Medulla oblongata (tissue), 1 donor: ENCODE measurements at regions not wholly inside any gene's neighbourhood (a gene's known extent, or its start where the extent isn't known, plus 50 kb on each side); places are given as distances from the start of the nearest gene placed in this dataset.
A peak's percentile ranks its signal among the peaks of the same experiment; 100 is the strongest.

ENCODE experiments used
- DNase-seq: peaks from one replicate; pipeline ENCODE4 v3.0.0-alpha.2; 2015; ENCODE audit errors: extremely low spot score

GRCh38 chr2:217444932-217445331 lies 557.9 kb downstream of the TNS1 start:
- DNase-seq = no peak

DNA sequence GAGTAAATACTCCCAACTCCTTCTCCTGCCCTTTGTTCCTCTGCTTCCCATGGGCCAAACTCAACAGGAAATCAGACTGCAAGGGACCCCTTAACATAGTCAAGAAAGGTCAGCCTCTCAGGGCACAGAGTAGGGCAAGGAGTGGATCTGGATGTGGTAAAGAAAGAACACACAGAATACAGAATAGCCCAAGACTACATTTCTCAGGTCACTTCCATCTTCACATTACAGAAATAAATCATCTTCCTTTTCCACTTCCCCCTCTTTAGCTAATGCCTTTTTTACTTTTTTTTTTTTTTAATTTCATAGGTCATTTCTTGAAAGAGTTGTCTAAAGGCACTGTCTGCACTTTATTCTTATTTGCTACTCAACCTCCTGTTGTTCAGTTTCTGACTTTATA lies 558.3 kb downstream of the TNS1 start:
- DNase-seq = no peak

GRCh38 chr2:217443601-217444000 lies 559.2 kb downstream of the TNS1 start:
- no peak for DNase-seq

DNA sequence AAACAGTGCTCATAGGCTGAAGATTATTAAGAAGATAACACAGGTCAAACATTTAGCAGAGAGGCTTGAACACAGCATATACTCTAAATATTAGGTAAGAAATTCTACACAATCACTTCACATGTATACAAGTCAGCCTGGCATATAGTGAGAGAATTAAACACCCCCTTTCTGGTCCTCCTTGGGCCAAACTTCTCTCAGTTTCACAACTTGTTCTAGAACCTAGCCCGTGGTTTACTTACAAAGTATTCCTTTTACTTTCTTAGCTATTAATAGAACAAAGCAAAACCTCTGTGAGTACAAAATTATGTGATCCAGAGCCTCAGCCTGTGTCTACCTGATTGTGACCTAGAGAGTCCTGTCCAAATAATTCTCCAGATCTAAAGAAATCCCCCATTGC lies 562.8 kb downstream of the TNS1 start:
- no peak for DNase-seq

DNA sequence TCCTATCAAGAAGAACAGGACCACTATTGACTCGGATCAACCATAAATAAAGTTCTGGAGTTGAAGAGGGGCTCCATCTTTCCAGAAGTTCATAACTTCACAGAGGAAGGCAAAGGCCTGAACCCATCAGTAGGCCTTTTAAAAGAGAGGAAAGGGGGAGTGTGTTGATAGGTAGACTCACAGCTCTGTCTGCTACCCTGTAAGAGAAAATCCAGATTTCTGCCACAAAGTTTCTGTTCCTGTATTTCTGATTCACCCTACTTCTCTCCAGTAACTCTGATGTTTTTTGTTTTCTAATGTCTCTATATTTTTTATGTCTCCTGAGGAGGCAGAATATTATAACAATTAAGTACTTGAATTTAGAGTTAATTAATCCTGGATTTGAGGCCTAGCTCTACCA lies 564.0 kb downstream of the TNS1 start:
- DNase-seq = no peak

DNA sequence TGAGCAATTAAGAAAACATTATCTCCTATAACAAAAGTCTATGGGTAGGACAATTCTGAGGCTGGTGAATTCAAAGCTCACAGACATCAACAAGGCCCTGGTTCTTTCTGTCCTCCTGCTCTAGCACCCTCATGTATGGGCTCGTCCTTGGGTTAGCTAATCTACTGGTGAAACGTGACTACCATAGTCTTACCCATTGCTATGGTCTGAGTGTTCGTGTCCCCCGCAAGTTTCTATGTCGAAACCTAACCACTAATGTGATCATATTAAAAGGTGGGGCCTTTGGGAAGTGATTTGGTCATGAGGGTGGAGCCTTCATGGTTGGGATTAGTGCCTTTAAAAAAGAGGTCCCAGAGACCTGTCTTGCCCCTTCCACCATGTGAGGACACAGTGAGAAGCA lies 564.7 kb downstream of the TNS1 start:
- no peak for DNase-seq

- no peak for DNase-seq
These were observed 565.4 kb downstream of the TNS1 start for GRCh38 chr2:217437290-217437870.

DNA sequence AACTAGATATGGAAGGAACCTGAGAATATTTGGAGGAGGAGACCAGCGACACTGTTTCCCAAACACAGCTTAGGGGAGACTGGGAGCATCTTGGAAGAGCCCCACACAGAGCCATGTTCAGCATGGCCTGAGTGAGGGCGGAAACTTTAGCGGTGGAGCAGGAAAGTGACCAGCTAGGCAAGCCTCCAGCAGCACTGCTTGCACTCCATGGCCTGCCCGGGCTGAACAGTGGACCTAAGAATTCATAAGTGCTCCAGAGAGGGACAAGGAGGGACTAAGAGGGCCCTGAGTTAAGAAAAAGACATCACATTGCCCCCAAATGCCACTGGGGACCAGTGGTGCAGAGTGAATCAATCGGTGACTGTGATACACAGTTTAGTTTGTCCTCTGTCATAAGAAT lies 566.4 kb downstream of the TNS1 start:
- DNase-seq = no peak

- peak; percentile 97 for DNase-seq
These were observed 568.4 kb downstream of the TNS1 start for GRCh38 chr2:217434180-217434975.

DNA sequence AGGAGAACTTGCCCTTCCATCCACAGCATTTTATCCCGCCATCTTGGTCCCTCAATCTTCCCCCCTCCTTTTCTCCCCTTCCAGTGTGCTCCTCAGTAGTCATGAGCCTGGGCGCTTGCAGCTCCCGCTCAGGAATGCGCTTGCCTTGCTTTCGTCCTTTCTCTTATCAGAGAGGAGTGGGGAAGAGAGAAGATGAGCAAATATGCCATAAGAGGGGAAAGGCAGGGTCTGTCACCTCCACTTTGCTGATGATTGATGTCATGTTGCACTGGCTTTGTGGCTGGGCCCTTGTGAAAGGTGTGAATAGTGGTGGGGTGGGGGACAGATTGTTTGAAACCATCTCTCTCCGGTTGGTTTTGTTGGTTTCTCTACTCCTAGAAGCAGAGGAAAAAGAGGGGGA lies 569.3 kb downstream of the TNS1 start:
- peak; percentile 22 for DNase-seq

DNA sequence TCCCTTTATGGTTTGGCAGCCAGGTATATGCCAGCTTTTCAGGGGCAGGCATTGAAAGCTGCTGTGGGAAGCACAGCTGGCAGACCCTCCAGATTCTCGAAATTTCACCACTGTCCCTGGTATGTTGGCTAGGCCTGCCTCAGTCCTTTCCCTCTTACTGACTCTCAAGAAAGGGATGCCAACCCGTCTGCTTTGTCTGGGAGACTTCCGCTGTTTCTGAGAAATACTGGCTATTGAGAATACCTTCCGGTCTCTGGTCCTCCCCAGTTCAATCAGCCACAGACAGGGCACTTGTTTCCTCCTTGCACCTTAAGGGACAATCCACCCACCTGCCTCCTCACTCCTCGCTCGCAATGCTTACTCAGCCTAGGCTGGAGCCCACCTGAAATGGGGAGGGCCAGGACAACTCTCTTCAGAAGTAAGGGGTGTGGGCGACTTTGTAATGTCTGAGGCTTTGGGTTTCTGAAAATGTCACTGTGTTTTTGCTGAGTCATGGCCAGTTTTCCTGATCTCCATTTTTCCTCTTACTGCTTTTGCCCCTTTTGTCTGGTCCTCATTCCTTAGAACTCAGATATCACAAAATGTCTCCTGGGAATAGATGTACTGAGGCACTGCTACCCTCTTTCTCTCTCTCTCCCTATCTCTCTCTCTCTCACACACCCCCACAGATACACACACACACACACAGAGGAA lies 571.1 kb downstream of the TNS1 start:
- no peak for DNase-seq

- DNase-seq = no peak
These were observed 571.2 kb upstream of the TNP1 start for GRCh38 chr2:217430916-217431576.

- DNase-seq = no peak
These were observed 570.2 kb upstream of the TNP1 start for GRCh38 chr2:217429981-217430500.

GRCh38 chr2:217421834-217422233 lies 562.0 kb upstream of the TNP1 start:
- DNase-seq = no peak

- DNase-seq = no peak
These were observed 561.0 kb upstream of the TNP1 start for GRCh38 chr2:217420854-217421253.

DNA sequence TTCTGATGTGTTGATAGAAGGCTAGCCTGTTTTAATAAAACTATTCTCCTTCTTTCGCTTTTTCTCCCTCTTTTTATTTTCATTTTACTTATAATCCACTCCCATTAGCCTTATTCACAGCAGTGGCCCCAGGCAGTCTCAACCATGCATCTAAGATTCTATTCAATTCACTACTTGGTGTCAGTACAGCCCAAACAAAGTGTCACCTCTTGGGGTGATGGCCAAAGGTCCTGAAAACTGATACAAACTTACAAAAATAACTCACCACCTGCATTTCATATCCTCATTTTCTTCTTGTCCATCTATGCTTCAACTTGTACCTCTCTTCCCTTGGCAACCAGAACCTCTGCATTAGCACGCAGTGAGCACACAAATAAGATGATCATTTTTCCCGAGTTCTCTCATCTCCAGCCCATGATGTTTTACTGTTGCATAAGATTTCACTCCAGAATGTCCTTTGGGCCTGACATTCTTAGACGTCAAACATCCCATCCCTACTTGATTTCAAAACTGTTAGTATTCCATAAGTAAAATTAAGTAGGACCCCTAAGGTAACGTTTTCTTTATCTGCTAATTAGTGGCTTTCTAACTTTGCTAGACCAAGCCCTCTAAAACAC lies 559.3 kb upstream of the TNP1 start:
- DNase-seq = no peak

- DNase-seq = no peak
These were observed 558.7 kb upstream of the TNP1 start for GRCh38 chr2:217418544-217418943.

DNA sequence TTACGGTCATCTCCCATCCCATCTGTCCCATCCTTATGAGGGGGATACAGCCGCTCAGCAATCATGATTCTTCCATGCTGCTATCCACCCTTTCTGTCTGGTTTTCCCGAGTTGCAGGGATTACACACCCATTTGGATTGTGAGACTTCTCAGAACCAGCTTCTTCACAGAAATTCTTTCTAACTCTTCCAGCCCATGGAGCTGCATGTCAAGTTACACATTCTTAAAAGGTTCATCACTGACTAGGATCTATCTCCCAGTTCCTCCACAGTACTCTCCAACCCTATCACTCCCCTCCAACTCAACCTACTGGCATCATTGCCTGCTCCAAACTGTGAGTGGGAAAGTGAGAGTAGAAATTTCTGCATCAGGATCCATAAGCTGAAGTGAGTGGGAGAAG lies 558.2 kb upstream of the TNP1 start:
- no peak for DNase-seq

DNA sequence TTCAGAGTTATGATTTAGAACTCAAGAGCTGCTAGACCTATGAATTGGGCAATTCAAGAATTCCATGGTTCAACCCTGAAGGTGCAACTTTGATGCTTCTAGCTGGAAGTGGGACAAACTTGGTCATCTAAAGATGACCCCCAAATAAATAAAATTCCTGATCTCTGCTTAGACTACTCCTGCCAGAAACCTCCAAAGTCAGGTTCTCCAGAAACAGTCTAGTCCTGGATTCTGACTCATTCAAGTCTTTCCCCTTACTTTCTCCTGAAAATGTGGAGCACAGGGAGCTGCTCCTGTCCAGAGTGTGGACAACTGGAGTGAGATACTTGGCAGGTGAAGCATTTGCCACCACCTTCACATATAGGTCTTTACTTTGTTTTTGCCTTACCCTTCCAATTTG lies 557.7 kb upstream of the TNP1 start:
- DNase-seq = no peak

- DNase-seq = no peak
These were observed 555.5 kb upstream of the TNP1 start for GRCh38 chr2:217415316-217415715.

GRCh38 chr2:217414429-217414828 lies 554.6 kb upstream of the TNP1 start:
- DNase-seq = no peak

DNA sequence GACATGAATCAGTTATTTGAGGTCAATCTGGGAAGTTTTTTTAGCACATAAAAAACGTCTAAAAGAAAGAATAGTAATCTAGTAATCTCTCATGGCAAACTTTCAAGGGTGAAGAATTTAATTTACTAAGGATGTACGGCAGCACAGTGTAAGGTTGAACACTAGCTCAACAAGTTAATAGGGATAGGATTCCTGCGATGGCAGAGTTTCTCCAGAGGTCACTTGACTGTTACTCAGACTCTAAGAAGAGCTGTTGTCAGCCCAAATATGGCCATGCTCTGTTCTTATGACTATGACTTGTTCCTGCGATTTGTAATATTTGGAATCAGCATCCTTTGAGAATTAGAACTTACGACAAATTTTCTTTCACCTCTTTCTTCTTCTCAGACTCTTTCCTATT lies 553.3 kb upstream of the TNP1 start:
- DNase-seq = no peak
